GM21723 (cell line): ENCODE measurements at regions not wholly inside any gene's neighbourhood (a gene's known extent, or its start where the extent isn't known, plus 50 kb on each side); places are given as distances from the start of the nearest gene placed in this dataset.

ENCODE experiments used
- ATAC-seq: cut with Tn5 transposase; IDR thresholded peaks from one replicate; pipeline ENCODE4 v1.9.1; 2021; ENCODE audit warnings: mild to moderate bottlenecking, moderate library complexity; ENCODE audit not compliant: unreplicated experiment

DNA sequence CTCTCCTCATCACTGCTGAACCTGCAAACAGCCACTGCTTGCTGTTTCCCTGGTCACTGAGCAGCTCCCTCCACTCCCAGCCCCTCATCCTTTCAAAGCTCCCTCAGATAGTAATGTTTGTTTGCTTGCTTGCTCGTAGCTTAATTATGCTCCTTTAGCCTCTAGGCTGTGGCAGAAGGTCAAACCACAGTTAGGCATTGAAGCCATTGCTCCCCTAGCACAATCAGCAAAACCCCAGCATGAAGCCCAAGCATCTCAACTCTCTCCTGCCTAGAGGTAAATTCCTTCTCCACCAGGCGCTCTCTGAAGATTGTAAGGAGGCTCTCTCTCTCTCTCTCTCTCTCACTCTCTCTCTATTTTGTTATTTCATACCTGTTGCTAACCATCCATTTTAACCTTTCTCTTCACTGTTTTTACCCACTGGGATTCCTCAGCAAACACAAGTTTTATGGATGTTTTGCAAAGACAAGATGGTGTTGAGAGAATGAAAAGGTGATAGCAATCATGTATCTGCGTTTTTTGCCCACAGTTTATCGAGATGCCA, 135.9 kb upstream of the HNRNPA3 start:
- ATAC-seq = no peak

DNA sequence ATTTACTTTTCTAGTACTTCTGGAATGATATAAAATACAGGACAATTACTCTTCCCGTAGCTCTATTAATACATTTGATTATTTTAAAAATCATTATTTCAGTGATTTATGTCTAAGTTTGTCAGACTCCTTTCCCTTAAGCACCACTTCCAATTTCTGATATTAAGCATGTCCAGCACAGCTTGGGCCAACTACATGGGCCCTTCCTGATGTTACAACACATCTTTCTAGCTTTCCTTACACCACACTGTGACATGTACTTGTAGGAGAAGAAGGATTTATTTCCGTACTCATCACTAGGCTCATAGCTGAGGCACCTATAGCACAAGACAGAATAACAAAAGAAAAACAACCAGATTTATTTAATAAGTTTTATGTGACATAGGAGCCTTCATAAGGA, 134.8 kb upstream of the HNRNPA3 start:
- ATAC-seq = no peak

DNA sequence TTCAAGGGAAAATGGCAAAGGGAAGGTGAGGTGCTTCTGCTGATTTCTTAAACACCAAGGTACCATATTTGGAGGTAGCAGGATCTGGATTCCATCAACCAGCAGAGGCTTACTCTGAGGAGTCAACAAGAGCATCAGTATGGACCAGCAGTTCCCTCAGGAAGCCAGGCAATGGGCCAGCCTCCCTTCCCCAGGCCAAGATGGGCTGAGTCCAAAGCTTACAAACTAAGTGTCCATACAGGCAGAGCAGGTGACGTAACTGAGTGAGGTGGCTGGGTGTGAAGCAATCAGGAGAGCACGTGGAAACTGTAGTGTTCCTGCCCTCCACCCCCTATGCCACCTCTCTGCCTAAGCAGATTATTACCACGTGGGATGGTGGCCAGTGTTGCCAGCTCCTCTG, 134.2 kb upstream of the HNRNPA3 start:
- no peak for ATAC-seq

DNA sequence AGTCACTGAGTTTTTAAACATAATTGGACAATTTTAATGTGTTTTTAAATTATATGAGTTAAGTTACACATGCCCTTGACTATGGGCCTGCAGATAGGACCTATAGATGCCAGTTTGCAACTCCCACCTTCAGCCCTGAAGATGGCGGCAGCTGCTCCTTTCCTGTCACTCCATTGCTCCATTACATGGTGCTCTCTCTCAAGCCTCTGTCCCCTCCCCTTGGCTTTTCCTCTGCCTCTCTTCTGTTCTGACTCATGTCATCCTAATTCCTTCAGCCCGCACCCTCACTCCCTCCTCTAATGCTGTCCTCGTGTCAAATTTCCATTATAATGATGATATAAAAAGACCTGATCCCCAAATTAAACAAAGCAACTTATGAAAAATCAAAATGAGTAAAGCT, 133.7 kb upstream of the HNRNPA3 start:
- no peak for ATAC-seq

DNA sequence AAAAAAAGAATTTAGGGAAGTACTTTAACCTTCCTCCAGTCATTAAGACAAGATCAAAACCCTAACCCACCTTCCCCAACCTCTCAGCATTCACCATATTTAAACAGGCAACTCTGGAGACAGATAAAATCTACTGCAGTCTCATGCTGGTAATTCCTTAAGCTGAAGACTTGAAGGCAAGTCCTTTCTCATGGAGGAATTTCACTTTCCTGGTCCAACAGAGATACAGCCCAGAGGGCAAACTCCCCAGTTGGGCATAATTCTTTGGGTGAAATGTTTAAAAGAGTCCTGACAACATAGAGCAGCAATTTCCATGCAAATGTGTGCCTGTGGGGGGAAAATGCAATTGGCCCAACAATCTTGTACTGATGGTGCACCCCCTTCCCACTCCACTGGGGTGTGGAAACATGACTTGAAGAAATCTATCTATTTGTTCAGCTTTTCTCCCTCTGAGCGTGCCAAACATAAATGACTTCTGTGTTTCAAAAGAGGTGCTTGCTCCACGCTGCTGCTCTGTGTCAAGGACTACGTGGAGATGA, 131.8 kb upstream of the HNRNPA3 start:
- ATAC-seq = no peak

DNA sequence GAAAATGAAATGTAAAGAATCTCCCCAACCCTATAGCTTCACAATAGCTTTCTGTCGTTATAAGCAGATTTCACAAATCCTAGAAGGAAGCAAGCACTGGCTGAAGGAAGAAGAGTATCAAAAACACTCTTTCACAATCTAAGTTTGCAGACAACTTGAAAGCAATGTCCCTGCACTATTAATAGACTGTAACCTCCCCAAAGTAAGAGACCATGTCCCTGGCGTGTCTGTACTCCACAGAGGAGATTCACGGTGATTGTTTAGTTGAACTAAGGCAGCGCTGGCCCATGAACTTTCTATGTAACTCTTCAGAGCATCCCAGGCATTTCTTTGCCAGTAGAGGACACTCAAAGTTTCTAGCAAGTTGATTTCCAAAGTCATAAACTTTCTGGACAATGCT, 128.0 kb upstream of the HNRNPA3 start:
- ATAC-seq = no peak

DNA sequence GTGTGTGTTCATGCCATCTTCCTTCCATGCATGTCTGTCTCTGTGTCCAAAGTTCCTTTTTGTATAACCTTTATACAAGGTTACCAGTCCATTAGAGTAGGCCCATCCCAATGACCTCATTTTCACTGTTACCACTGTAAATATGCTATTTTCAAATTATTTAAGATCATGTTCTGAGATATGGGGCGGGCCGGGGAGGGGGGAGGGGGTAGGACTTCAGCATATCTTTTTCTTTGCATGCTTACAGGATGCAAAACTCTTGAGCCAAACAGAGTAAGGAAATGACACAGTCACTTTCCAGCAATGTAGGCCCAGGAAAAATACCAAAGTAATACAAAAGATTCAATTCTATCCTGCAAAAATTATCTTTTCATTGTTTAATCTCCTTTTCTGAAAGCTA, 124.1 kb upstream of the HNRNPA3 start:
- no peak for ATAC-seq

DNA sequence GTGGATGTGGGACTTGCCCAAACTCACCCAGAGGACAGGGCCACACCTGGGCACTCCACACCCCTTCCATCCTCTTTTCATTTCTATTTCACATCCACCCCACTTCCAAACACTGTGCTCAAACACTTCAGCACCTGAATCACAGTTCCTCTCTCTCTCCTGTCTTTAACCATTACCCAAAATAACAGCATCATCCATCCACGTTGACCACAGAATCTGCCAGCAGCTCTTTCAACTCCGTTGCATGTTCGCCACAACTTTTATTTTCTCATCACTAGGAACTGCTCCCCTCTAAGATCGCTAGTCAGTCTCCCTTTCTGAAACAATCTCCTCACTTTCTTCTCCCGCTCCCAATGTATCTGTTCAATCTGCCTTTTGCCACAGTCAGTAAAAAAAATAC, 121.6 kb upstream of the HNRNPA3 start:
- ATAC-seq = no peak

DNA sequence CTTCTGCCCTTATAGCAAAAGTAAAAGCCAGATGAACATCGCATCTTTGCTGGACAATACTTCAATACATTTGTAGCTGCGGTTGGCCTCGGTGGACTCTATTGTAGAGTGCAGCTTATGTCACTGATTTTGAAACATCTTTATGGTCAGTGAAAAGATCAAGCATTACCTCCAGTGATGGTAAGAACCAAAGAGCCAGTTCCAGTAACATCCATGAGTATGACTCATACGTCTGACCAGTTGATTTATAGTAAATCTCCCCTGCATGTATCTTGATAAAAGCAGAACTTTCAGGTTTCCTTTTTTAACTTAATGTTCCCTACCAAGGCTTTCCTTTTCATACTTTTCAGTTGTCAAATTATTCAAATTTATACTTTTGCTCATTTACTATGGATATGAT, 119.2 kb upstream of the HNRNPA3 start:
- ATAC-seq = no peak

DNA sequence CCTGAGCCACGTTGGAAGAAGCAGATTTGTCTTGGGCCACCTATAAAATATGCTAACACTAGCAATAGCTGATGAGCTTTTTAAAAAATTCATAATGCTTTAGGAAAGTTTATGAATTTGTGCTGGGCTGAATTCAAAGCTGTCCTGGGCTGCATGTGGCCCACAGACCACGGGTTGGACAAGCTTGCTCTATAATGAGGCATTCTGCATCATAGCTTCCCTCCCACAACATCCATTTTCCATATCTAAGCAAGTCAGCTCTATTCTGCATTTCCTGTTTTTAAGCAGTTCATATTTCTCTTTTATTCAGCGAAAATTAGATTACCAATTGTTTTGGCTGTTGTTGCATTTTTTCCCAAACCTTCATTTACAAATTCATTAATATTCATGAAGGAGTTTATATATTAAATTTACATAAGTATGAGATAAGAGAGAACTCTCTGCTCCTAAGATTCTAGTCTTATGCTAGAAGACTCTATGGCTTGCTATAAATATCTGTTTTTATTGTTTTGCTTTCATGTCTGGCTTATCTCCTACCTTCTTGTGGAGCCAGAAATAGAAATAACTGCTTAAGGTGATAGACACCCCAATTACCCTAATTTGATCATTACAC, 114.5 kb upstream of the HNRNPA3 start:
- no peak for ATAC-seq

DNA sequence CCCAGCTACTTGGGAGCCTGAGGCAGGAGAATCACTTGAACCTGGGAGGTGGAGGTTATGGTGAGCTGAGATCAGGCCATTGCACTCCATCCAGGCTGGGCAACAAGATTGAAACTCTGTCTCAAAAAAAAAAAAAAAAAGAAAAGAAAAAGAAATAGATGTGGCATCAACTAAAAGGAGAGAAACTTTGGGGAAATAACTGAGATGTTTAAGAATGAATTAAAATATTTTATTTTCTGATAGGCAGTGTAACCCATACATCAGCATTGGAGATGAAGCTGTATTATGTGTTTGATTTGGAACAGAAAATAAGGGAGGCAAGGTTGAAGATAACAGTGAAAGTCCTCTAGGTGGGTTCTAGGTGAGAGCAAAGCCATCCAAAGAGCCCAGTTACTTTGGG, 110.7 kb upstream of the HNRNPA3 start:
- ATAC-seq = no peak

DNA sequence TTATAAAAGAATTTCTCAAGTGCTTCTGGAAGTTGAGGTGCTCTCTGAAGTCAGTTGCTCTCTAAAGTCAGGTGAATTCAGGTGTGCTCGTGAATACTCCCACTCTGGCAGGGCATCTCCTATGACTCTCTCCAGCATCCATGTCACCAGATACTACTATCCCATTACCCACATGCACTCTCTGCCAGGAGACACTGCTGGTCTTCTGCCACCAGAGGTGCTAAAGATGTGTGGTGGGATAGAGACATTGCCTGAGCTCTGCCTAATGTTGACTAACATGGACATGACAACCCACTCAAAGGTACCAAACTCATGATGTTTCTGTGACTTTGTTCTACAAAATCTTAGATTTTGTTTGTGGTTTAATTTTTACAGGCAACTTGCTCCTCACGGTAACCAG, 106.4 kb upstream of the HNRNPA3 start:
- no peak for ATAC-seq

DNA sequence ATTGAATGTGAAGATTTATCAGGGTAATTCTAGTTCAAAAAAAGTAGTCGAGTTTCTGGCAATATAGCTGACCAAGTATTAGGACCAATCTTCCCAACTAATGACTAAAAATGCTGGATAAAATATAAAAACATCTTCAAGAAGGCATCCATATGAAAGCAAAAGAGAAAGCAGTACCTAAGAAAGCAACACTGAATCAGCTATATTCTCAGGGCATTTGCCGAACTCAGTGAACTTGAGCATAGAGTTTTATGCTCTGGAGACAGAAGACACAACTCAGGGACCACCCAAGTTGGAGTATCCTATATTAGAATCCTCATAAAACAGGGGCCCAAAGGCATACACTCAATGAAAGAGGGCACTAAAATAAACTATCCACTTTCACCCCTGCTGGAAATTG, 103.7 kb upstream of the HNRNPA3 start:
- ATAC-seq = no peak

DNA sequence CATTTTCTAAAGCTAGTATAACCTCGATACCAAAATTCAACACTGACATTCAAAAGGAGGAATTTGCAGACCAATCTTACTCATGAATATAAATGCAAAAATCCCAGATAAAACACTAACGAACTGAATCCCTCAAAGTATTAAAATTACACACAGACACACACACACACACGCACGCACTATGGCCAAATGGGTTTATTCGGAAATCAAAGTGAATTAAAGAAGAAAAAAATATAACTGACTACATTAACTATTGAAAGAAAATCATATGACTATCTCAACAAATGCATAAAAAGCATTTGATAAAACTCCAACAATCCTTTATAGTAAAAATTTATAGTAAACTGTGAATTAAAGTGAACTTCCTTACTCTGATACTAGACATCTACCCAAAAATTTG, 97.9 kb upstream of the HNRNPA3 start:
- ATAC-seq = no peak

DNA sequence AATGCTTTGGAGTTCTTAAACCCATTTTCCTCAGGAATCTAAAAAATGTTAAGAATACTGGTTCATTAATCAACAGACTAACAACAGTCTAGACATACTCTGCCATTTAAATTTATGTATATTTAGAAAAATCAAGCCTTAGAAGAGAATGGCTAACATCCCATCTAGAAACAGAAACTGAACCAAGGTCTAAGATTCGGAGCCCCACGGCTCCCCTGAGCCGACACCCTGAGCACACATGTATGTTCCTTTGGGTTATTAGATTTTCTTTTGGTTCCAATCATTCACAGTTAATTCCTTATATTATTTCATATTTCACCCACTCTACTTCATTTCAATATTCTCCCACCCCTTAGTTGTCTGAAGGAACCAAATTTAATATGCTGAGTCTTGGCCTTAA, 94.8 kb upstream of the HNRNPA3 start:
- ATAC-seq = no peak

DNA sequence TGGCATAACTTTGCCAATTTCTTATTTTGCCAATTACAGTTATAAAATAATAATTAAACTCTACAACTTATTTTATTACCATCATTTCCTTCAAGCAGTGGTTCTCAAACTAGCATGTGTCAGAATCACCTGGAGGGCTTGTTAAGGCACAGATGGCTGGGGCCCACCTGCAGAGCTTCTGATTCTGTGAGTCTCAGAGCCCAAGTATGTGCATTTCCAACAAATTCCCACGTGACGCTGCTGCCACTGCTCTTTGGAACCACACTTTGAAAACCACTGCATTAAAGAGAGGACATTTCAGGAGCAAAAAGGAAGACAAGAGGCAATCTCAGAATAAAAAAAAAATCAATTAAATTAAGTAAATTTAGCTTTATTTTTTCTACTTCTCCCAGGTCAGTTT, 94.0 kb upstream of the HNRNPA3 start:
- no peak for ATAC-seq

DNA sequence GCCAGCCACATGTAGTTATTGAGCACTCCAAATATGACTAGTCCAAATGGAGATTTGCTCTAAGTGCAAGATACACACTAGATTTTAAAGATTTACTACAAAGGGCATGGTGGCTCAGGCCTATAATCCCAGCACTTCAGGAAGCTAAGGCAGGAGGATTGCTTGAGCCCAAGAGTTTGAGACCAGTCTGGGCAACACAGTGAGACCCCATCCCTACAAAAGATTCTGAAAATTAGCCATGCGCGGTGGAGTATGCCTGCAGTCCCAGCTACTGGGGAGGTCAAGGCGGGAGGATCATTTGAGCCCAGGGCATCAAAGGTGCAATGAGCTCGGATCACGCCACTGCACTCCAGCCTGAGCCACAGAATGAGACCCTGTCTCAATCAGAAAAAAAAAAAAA, 93.5 kb upstream of the HNRNPA3 start:
- ATAC-seq = no peak

DNA sequence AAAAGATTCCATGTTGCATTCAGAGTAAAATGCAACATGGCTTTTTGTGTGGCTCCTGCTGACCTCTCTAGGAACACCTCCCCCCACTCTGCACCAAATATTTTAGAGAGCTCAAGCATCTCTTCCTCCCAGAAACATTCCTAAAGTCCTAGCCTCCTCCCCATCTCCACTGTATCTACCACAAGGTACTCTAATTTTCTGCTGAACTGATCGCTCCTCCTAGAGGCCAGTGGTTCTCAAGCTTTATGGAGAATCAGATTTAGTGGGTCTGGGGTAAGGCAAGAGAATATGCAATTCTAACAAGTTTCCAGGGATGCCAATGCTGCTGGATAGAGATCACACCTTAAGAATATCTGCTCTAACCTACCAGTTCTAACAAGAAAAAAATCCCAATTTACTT, 89.5 kb upstream of the HNRNPA3 start:
- ATAC-seq = no peak

DNA sequence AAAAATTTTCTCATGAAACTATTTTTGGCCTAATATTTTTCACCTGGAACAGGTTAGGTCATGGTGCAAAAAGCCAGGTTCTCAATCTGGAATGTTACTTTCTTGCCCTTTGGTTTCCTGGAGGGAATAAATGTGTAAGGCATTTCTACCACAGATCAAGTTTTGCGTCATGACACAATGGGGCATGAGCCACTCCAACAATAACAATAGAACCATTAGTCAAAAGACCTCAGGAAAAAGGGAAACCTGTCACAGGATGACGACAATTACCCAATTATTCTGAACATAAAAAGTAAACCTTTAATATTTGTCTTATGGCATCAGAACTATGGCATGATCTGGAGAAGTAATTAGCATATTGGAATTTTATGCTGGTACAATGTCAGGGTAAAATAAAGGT, 88.2 kb upstream of the HNRNPA3 start:
- no peak for ATAC-seq

DNA sequence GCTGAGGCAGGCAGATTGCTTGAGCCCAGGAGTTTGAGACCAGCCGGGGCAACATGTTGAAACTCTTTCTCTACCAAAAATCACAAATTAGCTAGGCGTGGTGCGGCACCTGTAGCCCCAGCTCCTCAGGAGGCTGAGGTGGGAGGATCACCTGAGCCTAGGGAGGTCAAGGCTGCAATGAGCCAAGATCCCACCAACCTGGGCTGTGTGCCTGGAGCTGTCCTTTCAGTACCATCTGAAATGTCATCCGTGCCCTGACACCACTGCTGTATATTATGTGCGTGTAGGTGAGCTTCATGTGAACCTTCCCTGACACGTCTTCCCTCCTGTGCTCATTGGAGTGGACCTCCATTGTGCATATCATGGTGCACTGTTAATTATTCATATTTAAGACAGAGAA, 84.8 kb upstream of the HNRNPA3 start:
- ATAC-seq = no peak

DNA sequence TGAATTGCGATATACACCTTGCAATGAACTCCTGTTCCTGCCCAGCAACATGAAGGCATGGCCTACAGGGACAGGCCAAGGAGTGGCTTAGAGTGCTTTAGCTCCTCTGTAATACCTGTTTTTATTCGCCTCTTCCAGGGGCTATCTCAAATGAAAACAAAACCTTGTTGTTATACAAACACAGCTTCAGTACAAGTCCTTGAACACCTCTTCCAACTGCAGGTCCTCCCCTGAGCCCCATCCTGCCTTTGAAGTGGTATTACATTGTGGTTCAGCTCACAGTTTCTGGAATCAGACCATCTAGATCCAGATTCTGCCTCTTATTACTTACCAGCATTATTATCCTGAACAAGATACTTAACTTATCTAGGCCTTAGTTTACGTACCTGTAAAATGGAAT, 83.0 kb upstream of the HNRNPA3 start:
- no peak for ATAC-seq

DNA sequence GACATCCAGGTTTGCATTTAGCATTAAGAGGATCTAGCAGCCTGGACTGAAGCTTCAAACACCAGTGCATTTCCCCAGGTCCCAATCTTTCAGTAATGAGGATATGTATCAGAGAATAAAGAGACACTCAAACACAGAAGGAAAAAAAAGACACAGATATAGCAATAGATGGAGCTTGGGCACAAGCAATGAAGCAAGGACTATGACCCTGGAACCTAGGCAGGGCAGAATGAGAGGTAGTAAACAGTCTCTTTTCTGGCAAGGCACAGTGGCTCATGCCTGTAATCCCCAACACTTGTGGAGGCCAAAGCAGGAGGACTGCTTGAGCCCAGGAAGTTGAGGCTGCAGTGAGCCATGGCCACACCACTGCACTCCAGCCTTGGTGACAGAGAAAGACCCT, 80.7 kb upstream of the HNRNPA3 start:
- ATAC-seq = no peak

DNA sequence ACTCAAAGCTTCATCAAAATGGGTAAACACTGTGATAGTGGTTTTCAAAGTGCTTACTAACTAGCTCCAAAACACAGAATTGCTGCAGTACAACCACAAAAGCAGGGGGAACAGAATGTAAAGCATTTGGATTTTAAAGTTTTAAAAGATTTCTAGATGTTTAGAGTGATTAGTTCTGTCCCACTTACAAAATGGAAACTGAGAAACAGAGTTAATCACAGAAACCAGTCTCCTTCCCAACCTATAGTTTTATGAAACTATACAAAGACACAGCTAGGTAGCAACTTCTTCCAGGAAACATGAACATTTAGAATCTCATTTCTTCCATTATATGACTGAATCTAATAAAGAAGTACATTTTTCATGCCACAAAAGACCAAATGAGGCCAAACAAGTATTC, 73.8 kb upstream of the HNRNPA3 start:
- ATAC-seq = no peak
